A172 (cell line): ENCODE measurements at regions not wholly inside any gene's neighbourhood (a gene's known extent, or its start where the extent isn't known, plus 50 kb on each side); places are given as distances from the start of the nearest gene placed in this dataset.
A peak's percentile ranks its signal among the peaks of the same experiment; 100 is the strongest.
"Not testable (repeated sequence)": the region's sequence is repeated elsewhere in the genome, so short reads cannot be mapped to it uniquely, and the experiment has no call there.

Experiments
- DNase-seq: peaks from one replicate; pipeline ENCODE4 v3.0.0-alpha.2; 2015; ENCODE audit warnings: low spot score

GRCh38 chr1:170376801-170377385 is 155.1 kb upstream of the GORAB start:
- no peak for DNase-seq

GRCh38 chr1:170377440-170377839 is 154.5 kb upstream of the GORAB start:
- no peak for DNase-seq

DNA sequence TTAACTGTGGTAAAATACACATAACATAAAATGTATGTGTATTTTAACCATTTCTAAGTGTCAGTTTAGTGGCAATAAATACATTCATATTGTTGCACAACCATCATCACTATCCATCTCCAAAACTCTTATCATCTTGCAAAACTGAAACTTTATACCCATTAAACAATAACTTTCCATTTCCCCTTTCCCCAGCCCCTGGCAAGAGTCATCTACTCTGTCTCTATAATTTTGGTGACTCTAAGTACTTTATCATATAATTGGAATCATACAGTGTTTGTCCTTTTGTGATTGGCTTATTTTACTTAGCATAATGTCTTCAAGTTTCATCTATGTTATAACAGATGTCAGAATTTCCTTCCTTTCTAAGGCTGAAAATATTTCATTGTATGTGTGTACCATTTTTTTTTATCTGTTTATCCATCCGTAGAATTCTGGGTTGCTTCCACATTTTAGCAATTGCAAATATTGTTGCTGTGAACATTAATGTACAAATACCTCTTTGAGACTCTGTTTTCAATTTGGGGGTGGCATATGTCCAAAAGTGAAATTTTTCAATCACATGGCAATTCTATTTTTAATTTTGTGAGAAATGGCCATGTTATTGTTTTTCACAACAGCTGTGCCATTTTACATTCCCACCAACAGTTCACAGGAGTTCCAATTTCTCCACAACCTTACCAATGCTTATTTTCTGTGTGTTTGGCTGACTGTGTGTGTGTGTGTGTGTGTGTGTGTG is 153.9 kb upstream of the GORAB start:
- DNase-seq, result no peak

GRCh38 chr1:170385750-170386149 is 146.2 kb upstream of the GORAB start:
- no peak for DNase-seq

DNA sequence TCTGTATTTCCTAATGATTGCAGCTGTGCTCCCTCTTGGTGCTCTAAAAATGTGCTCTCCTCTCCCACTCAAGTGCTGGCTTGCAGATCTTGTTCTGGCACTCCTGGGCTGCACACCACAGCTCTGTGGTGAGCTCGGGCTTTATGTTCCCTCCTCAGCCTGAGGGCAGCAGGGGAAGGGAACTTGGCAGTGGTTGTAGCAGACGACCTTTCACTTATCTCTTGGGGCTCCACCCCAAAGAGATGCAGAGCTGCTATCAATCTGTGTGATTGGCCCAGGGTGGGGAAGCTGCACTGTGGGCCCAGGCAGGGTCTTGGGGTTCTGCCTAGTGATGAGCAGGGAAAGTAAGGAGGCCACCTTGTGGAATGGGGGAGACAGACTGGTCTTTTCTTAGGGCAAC is 143.5 kb upstream of the GORAB start:
- no peak for DNase-seq

DNA sequence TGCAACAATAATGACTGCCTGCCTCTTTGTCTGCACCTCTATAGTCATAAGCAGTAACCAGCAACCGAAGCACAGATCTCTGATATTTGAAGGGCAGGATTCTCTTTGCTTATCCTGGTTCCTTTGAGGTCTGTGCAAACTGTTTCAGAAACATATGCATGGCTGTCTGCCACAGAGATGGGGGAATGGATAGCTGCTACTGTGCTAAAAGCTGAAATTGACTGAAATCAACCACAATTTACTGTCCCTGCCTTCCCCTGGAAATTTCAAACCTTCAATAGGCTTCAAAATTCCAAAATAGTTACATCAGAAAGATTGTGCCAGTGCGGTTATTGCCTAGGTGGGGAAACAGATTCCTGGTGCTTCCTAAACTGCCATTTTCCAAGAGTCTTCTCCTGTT is 136.8 kb upstream of the GORAB start:
- peak; percentile 8 for DNase-seq

GRCh38 chr1:170397061-170397460 is 134.9 kb upstream of the GORAB start:
- no peak for DNase-seq

GRCh38 chr1:170402476-170403311 is 129.3 kb upstream of the GORAB start:
- no peak for DNase-seq

- no peak for DNase-seq
Observed at GRCh38 chr1:170407138-170407537, 124.8 kb upstream of the GORAB start.

DNA sequence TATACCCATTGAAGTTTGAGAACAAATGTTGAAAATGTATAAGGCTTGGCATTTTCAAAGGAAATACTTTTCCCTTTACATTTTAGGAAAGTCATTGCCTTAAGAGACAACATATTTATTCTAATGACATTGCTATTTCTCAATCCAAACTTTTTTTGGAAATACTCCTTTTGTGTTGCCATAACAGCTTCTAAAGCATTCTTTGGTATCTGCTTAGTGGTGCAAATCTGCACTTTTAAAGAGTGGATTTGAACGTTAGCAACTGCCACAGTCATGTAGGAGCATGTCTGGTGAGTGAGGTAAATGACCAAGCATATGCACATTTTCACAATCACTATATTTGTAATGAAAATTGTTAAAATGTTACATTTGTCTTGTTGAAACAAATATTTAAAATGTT is 124.4 kb upstream of the GORAB start:
- DNase-seq, result no peak

GRCh38 chr1:170410401-170411166 is 121.4 kb upstream of the GORAB start:
- peak; percentile 83 for DNase-seq

DNA sequence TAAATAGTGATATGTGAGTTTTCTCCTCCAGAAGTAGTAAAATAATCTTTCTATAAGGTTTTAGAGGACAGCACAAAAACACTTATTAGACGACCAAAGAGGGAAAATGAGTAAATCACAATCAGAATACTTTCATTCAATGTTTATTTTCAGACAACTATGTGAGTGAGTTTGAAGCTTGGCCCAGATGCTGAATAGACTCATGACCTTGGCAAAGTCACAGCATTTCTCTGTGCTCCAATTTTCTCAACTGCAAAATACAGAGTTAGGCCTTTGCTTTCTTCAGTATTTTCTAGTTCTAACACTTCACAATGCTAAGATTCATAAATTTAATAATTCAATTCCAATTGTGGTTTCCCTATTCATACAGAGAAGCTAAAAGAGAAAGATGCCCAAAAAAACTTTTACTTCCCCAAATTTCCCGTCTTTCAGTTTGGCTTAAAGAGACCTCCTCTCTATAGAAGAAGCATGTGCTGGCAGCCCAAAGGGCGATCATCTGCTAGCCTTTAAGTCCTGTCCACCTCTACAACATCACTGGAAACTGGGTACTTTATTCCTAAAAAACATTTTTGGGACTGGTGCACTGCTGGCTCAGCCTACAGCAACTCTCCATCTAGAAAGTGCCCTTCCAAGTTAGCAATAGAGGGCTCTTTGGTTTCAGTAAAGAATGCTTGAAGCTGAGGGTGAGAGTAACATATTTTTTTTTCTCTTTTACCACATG is 116.8 kb upstream of the GORAB start:
- no peak for DNase-seq

DNA sequence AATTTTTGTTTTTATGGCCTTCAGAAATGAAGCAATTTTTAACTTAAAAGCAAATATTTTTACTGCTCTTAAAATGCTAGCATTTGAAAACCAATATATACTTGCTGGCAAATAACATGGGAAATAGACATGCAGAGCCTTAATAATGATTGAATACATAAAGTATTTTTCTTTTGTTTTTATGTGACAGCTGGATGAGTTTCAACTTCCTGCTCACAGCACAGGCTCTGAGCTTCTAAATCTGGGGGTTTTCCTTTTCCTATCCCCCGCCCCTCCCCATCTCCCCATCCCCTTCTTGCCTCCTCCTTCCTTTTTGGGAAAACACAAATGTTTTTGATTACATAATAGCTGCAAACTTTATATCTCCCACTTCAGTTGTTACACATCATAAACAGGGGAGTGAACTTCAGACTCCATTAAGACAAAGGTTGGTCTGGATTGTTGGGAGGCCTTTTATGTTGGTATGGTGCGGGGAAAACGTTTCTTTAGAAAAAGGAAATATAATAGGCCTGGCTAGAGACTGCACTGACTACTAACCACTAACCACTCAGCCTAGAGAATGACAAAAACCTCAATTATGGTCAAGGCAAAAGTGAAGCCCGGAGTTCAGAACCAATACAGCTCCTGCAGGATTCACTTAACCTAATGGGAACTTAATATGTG is 116.1 kb upstream of the GORAB start:
- DNase-seq, result peak; percentile 6

DNA sequence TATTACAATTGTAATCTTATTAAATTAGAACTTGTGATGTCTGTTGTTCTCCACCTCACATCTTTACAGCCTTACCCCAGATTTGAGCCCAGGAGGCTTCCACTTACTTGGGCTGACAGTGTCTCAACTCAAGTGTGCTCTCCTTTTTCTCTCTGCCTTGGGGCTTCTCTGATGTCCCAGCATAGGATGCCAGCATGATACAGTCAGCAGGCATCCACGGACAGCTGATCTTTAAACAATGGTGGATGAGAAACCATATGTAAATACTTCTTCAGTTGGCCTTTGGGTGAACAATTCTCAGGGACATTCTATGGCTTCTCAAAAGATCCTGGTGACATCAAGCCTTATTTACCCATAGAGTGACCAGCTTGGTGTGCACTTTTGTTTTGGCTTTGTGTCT is 107.6 kb upstream of the GORAB start:
- no peak for DNase-seq

DNA sequence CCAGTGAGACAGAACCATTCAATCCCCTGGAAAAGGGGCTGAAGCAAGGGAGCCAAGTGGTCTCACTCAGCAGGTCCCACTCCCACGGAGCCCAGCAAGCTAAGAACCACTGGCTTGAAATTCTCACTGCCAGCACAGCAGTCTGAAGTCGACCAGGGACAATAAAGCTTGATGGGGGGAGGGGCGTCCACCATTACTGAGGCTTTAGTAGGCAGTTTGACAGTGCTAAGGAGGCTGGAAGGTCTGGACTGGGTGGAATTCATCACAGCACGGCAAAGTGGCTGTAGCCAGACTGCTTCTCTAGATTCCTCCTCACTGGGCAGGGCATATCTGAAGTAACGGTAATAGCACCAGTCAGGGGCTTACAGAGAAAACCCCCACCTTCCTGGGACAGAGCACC is 105.4 kb upstream of the GORAB start:
- DNase-seq, result no peak

GRCh38 chr1:170427002-170427401 is 105.0 kb upstream of the GORAB start:
- DNase-seq, result not testable (repeated sequence)

GRCh38 chr1:170436928-170437327 is 95.0 kb upstream of the GORAB start:
- no peak for DNase-seq

- DNase-seq, result peak; percentile 24
Observed at GRCh38 chr1:170445096-170445495, 86.9 kb upstream of the GORAB start.

DNA sequence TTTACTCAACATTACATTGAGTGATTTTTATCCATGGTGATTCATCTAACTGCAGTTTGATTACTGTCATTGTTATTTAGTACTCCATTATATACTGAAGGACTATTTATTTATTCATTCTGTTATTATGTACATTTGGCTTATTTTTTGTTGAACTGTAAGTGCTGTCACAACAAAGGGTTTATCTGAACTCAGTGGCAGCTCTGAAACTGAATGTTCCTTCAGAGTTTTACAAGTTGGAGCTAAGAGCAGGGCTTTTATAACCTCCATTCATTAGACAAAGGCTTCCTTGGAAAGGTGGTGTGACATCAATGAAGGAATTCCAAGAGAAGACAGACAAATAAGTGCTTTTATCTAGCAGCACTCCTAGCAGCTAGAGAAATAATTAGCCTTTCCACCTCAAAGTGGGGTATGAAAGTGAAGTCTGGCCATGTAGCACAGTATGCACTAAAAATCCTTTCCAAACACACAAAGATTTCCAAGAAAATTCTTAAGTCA is 83.3 kb upstream of the GORAB start:
- DNase-seq, result no peak

DNA sequence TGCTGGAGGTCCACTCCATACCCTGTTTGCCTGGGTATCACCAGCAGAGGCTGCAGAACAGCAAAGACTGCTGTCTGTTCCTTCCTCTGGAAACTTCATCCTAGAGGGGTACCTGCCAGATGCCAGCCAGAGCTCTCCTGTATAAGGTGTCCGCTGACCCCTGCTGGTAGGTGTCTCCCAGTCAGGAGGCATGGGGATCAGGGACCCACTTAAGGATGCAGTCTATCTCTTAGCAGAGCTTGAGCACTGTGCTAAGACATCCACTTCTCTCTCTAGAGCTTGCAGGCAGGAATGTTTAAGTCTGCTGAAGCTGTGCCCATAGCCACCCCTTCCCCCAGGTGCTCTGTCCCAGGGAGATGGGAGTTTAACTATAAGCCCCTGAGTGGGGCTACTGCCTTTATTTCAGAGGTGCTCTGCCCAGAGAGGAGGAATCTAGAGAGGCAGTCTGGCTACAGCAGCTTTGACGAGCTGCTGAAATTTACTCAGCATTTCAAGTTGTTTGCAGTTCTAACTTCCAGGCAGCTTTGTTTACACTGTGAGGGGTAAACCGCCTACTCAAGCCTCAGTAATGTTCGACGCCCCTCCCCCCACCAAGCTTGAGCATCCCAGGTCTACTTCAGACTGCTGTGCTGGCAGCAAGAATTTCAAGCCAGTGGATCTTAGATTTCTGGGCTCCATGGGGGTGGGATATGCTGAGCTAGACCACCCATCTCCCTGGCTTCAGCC is 74.5 kb upstream of the GORAB start:
- DNase-seq, result not testable (repeated sequence)
